KBM-7 (cell line): ENCODE measurements at regions not wholly inside any gene's neighbourhood (a gene's known extent, or its start where the extent isn't known, plus 50 kb on each side); places are given as distances from the start of the nearest gene placed in this dataset.
"Not testable (repeated sequence)": the region's sequence is repeated elsewhere in the genome, so short reads cannot be mapped to it uniquely, and the experiment has no call there.

Experiments
- DNase-seq: peaks from one replicate; pipeline ENCODE4 v3.0.0-alpha.2; 2015
- in situ Hi-C: fragments of 300-500 bp; cut with MboI; formaldehyde crosslinking; loops from 2 replicates; pipeline ENCODE4 v1.14.3; 2020; ENCODE audit warnings: low sequenced_read_pairs, low pct_unique_long_range_greater_than_20kb, mixed read lengths

DNA sequence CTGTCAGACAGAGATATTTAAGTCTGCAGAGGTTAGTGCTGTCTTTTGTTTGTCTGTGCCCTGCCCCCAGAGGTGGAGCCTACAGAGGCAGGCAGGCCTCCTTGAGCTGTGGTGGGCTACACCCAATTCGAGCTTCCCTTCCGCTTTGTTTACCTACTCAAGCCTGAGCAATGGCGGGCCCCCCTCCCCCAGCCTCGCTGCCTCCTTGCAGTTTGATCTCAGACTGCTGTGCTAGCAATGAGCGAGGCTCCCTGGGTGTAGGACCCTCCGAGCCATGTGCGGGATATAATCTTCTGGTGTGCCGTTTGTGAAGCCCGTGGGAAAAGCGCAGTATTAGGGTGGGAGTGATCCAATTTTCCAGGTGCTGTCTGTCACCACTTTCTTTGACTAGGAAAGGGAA is 366.3 kb upstream of the MAGEB18 start:
- in situ Hi-C loops, DNase-seq: not testable (repeated sequence)

DNA sequence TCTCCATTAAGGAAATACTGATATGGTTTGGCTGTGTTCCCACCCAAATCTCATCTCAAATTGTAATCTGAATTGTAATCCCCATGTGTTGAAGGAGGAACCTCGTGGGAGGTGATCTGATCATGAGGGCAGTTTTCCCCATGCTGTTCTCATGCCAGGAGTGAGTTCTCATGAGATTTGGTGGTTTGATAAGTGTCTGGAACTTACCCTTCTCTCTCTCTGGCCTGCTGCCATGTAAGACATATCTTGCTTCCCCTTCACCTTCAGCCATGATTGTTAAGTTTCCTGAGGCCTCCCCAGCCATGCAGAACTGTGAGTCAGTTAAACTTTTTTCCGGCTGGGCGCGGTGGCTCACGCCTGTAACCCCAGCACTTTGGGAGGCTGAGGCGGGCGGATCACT is 340.3 kb upstream of the MAGEB18 start:
- peak; percentile 63 for DNase-seq
- in situ Hi-C loops: not testable (repeated sequence)

DNA sequence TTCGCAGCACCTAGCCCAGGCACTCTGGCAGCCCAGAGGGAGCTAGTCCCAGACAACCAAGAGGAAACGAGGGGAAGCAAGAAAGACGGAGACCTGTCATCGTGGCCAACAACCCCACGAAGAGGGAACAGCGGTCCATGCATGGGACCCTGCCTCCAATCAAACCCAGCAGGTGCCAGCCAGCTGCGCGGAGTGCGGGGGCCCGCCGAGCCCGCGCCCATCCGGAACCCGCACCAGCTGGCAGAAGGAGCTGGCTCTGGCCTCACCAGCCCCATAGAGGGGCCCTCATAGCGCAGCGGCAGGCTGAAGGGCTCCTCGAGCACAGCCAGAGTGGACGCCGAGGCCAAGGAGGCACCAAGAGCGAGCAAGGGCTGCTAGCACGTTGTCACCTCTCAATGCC is 332.4 kb upstream of the MAGEB18 start:
- DNase-seq: no peak
- in situ Hi-C loops: no loop called here

DNA sequence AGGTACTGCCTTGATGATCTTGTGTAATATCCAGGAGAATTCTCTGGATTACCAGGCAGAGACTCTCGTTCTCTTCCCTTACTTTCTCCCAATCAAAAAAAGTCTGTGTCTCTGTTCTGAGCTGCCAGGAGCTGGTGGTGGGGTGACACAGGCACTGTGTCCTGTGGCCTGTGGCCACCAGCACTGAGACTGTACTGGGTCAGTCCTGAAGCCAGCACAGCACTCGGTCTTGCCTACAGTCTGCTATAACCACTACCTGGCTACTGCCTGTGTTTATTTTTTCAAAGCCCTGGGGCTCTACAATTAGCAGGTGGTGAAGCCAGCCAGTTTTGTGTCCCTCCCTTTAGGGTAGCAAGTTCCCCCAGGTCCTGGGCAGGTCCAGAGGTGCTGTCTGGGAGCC is 331.1 kb upstream of the MAGEB18 start:
- no peak for DNase-seq
- in situ Hi-C loops: no loop called here

DNA sequence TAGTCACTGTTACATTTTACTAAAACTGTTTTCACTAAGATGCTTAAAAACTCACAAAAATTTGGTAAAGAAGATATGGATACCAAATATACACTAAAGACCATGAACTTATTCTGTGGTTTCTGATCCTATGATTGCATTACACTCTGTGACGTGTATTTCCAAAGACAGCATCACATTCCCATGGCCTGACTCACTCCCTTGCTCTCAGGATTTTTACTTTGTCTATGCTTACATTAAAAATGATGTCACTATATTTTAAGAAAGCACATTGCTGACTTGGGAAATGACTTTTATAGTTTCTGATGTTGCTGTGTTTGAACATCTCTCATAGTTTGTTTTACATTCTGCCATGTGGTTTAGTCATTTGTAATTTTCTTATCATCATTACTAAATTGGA is 327.9 kb upstream of the MAGEB18 start:
- no peak for DNase-seq
- in situ Hi-C loops: no loop called here

DNA sequence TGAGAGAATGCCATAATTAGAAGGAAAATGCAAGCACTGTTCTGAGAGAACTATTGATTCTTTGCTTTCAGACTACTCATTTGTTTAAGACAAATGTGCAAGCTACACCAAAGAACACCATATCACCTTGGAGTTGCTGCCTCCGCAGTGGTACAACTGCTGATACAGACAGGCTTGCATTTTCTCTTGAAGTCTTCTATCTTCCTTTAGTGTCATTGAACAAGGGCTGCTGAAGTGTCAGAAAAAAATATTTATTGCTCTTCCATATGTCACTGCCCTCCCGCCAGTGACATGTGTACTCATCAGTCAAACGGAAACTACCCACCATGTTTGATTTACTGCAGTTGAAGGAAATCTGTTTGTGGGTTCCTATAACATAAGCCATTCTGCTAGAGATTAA is 318.3 kb upstream of the MAGEB18 start:
- in situ Hi-C loops: no loop called here
- DNase-seq: no peak

DNA sequence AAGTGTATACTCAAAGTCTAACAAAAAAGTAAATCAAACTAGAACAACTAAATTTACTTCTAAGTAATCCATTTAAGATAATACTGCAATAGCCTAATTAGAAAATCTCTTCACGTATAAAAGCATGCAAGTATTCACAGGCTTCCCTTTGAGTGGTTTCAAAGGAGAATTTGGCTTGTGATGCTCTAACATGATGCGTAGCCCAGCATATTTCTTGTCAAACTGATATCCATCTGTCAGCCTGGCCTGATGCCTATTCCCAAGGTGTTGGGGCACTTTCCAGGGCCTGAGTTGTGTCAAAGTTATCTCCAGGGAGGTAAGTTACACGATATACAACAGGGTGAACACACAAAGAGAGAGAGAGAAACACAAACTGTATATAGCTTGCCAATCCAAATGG is 287.0 kb upstream of the MAGEB18 start:
- in situ Hi-C loops: no loop called here
- no peak for DNase-seq

DNA sequence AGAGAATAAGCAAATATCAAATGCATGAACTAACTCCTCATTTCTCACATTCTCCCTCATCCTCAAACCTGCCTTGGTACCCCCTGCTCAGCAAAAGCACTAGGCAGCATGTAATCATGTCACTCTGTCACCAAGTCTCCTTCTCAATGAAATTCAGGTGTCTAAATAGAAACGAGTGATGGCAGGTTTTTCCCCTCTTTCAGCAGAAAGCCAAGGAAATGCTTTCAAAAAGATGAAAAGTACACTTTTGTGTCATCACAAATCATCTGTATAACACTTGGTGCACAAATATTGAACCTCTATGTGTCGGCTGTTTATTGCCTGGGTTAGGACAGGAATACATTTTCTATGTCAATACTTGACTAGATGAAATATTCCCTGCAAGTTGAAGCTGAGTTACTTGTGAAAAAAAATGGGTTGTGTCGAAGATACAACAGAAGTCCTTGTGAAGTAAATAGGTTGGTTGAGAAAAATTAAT is 285.1 kb upstream of the MAGEB18 start:
- DNase-seq: no peak
- in situ Hi-C loops: no loop called here

DNA sequence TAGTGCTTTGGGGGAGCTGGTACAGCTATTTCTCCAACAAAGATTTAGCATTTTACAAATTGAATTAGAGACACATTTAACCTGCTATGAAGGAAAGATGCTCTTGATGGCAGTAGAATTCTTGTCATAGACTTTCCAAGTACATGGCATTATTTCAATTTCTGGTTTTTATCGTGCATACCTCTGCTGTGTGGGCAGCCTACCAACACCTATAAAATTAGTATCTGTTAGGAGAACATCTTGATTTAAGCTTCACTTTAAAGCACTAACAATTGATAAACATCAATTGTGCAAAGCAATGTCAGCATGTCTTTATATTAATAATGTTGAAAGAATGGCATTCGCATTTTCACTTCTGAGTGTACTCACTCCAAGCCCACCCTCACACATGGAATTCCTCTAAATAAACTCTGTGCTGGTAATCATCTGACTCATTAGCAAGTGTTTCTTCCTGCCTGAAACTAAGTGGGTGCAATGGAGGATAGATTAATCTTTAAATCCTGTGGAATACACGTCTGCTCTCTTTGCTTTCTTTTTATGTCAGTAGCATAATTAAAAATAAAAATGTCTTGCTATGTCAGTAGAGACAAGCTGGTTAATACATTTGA is 279.8 kb upstream of the MAGEB18 start:
- DNase-seq: no peak
- in situ Hi-C loops: no loop called here

DNA sequence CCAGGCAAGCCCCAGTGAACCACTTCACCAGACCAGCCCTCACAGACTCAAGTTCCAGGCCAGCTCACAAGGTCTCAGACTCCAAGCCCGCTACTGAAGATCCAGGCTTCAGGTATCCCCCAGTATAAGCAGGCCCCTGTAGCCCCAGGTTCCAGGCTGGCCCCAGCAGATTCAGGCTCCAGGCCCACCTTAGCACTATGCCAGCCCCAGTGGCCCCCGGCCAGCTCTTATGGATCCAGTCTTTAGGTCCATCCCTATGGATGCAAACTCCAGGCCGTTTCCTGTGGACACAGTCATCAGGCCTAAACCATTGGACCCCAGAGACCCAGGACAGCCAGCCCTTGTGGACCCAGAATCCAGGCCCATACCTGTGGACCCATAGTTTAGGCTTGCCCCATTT is 277.8 kb upstream of the MAGEB18 start:
- in situ Hi-C loops: no loop called here
- no peak for DNase-seq

DNA sequence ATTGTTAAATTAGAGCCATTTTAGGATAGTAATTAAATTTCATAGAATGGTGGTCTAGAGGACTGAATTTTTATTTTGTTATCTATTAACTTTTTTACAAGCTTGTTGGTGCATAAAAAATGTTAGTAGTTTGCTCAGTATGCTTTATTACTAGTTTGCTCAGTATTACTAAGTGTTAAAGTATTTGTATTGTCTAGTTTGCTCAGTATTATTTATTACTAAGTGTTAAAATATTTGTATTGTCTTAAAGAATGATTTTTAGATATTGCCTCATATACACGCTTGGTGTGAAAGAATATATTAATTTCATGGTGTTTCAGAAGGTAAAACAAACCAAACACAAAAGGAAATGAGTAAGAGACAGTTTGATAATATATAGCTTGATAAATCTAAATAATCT is 268.4 kb upstream of the MAGEB18 start:
- in situ Hi-C loops: no loop called here
- DNase-seq: no peak

DNA sequence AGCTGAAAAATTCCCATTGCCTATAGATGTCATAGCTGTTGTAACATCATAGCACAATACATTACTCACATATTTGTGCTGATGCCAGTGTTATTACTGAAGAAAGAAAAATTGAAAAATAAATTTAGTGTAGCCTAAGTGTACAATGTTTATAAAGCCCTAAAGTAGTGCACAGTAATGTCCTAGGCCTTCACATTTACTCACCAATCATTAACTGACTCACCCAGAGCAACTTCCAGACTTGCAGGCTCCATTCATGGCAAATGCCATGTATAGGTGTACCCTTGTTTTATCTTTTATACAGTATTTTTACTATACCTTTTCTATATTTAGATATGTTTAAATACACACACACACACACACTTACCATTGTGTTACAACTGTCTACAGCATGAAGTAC is 265.4 kb upstream of the MAGEB18 start:
- no peak for DNase-seq
- in situ Hi-C loops: no loop called here

DNA sequence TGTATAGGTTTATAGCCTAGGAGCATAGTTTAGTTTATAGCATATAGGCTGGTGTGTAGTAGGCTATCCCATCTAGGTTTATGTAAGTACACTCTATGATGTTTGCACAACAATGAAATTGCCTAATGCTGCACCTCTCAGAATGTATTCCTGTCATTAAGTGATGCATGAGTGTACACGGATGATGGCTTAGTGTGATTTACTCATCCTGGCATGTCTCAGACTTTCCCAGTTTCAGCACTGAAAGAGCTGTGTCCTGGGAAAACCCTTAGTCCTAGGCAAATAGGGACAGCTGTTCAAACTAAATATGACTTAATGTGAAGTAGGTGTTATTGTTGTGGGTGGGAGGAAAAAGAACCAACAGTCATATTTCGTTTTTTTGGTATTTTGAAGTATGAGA is 264.9 kb upstream of the MAGEB18 start:
- in situ Hi-C loops: no loop called here
- no peak for DNase-seq

DNA sequence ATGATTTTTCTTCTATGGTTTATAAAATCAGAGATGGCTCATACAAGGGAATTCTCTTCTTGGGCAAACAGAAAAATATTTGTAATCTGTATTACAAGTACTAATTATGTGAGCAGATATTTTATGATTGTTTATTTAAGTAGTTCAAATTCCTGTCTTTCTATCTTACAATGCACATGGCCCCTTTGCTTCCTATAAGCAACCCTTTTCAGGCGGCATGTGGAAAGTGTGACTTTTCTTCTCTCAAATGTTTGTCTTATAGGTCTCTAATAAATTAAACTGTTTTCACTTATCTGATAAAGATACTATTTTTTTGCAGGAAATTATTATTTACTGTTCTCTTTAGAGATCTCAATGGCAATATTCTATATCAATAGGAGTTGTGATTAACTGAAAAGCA is 259.3 kb upstream of the MAGEB18 start:
- in situ Hi-C loops: no loop called here
- no peak for DNase-seq

DNA sequence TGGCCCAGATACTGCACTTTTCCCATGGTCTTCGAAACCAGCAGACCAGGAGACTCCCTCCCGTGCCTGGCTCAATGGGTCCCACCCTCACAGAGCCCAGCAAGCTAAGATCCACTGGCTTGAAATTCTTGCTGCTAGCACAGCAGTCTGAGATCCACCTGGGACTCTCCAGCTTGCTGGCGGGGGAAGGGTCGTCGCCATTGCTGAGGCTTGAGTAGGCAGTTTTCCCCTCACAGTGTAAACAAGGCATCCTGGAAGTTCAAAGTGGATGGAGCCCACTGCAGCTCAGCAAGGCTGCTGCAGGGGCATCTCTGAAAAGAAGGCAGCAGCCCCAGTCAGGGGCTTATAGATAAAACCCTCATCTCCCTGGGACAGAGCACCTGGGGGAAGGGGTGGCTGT is 255.6 kb upstream of the MAGEB18 start:
- DNase-seq, in situ Hi-C loops: not testable (repeated sequence)

DNA sequence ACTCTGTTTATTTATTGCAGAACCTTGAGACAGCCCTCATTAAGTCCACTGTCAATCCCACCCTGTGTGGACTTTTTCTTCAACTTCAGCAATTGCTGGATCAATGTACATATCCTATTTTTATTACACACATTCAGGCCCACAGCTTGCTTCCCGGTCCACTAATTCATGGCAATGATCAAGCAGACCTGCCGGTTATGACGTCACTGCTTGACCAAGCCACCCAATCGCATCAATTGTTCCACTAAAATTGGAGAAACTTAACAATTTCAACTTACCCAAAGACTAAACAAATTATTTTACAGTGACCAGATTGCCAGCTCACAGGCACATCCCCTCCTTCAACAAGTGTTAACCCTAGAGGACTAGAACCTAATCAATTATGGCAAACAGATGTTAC is 240.4 kb upstream of the MAGEB18 start:
- in situ Hi-C loops: no loop called here
- no peak for DNase-seq

DNA sequence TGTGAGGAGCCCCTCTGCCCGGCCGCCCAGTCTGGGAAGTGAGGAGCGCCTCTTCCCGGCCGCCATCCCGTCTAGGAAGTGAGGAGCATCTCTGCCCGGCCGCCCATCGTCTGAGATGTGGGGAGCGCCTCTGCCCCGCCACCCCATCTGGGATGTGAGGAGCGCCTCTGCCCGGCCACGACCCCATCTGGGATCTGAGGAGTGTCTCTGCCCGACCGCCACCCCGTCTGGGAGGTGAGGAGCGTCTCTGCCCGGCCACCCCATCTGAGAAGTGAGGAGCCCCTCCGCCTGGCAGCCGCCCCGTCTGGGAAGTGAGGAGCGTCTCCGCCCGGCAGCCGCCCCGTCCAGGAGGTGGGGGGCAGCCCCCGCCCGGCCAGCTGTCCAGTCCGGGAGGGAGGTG is 232.4 kb upstream of the MAGEB18 start:
- DNase-seq, in situ Hi-C loops: not testable (repeated sequence)

DNA sequence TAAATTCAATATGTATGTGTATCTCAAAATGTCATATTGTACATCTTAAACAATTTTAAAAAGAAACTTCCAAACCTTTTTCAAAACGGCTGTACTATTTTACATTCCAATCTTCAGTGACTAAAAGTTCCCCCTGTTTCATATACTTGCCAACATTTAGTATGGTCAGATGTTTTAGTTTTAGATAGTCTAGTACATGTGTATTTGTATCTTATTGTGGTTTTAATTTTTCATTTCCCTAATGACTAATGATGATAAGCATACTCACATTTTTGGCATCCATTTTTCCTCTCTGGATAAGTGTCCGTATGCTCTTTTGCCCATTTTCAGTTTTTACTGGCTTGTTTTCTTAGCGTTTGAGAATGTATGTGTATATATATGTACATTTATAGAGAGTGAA is 212.2 kb upstream of the MAGEB18 start:
- no peak for DNase-seq
- in situ Hi-C loops: no loop called here

DNA sequence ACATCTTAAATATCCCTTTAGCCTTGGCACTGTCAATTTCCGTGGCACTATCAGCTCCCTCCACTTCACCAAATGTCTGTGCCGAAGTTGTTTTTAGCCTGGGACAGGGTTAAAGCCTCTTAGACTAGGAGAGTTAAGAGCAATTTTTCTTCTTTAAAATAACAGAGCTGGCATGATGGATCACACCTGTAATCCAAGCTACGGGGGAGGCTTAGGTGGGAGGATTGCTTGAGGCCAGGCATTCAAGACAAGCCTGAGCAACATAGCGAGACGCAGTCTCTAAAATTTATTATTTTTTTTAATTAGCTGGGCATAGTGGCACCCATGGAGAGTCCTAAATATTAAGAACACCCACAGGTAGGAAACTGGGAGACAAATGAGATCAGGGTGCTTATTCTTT is 209.8 kb upstream of the MAGEB18 start:
- DNase-seq: no peak
- in situ Hi-C loops: no loop called here

DNA sequence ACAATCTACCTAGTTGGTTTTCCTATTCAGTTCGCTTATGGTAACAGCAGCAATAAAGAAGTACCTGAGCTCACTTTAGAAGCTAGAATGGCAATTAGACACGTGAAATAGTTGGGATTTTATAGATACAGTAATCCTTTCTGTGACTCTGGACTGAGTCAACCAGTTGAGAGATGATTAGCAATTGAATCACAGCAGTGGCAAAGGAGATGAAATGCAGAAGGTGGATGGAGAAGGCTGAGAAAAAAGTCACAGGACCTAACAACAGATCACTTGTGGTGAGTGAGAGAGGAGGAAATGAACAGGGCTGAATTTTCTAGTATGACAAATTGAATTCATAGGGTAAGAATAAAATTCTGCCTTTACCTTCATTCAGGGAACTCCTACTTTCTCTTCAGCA is 197.1 kb upstream of the MAGEB18 start:
- DNase-seq: no peak
- in situ Hi-C loops: no loop called here

DNA sequence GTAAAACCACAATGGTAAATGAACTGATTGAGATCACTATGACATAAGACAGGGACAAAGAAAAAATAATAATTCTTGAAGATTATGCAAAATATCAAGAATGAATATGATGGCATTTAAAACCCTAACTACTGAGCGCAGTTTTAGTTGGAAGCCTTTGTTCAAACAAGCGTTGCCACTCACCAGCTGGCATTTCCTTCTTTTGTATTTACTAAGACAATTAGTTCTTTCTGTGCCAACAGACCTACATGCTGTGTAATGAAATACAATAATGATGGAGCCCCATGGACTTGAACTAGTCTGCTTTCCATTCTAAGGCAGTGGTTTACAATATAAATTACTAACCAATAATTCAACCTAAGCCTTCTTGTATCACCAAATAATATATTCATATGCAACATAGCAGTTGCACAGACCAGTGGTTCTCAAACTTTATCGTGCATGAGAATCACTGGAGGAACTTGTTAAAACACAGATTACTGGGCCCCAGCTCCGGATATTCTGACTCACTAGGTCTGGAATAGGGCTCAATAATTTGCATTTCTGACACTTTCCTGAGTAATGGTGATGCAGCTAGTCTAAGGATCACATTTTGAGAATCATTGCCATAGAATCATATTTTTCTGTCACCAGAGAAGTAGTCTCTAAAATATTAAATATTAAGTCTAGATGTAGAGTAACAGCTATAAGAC is 196.4 kb upstream of the MAGEB18 start:
- DNase-seq: no peak

More for the DNA sequence above, 196.4 kb upstream of the MAGEB18 start:
- in situ Hi-C loops: no loop called here
